H1 (cell line): ENCODE measurements at regions not wholly inside any gene's neighbourhood (a gene's known extent, or its start where the extent isn't known, plus 50 kb on each side); places are given as distances from the start of the nearest gene placed in this dataset.

Experiments
- RBBP5 ChIP-seq: IDR thresholded peaks from 2 replicates; pipeline ENCODE4 v1.7.1; 2012; ENCODE audit warnings: low read depth, mild to moderate bottlenecking, inconsistent platforms, low read length, moderate library complexity, borderline replicate concordance

DNA sequence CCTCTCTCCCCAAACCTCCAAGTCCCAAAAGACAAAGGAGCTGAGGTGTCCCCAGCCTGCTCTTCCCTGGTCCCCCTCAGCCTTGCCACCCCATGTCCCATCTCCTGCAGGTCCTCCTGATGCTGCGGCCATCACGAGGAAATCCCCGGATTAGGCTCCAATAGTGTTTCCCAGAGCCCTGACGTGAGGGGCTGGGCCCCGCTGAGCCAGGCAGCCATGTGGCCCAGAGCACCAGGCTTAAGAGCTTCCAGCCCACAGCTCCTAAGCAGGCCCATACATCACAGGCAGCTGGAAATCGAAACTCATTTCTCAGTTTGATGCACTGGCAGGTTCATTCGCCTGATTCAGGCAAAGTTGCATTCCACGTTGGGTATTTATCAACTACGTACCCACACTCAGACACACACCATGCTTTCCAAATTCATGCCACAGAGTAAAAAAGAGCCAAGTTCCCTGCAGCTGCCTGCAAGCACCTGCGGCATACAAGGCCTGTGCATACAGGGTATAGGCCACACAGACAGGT, 114.2 kb downstream of the CHST1 start (continued):
- no peak for TF ChIP-seq RBBP5
